ENCODE measurements at regions not wholly inside any gene's neighbourhood (a gene's known extent, or its start where the extent isn't known, plus 50 kb on each side); places are given as distances from the start of the nearest gene placed in this dataset.

GRCh38 chr7:121797657-121798452 lies 75.1 kb upstream of the PTPRZ1 start:
- CTCF ChIA-PET = no interaction called here
- Histone ChIP-seq H3K9me2 (no peaks in the 10 kb centered on the region), H3K36me3 (replicated peaks in 1 of 2; ENCODE audit: control insufficient read depth in 1 of 2, insufficient read depth in 2 of 2, low read length in 1 of 2) (no peaks in the 10 kb centered on the region), H3K9ac (no peak overlapping the region), H3F3A (replicated peaks; ENCODE audit: insufficient read depth) (no peaks in the 10 kb centered on the region), H3K9me3 (no peaks in the 10 kb centered on the region), H4K20me1 (ENCODE audit: insufficient read depth) (no peaks in the 10 kb centered on the region), H3K4me3 (ENCODE audit: low read depth in 2 of 2, low read length in 1 of 2) (no peak overlapping the region), H3K27ac (ENCODE audit: low read depth in 2 of 2, low read length in 1 of 2) (no peak overlapping the region), H3K27me3 (ENCODE audit: insufficient read depth) (no peaks in the 10 kb centered on the region), H3K4me1 (ENCODE audit: control insufficient read depth in 1 of 2, insufficient read depth in 2 of 2, low read depth in 1 of 2, low read length in 1 of 2) (no peaks in the 10 kb centered on the region), H3K79me2 (ENCODE audit: insufficient read depth) (no peaks in the 10 kb centered on the region), H3K4me2 (no peak overlapping the region), H2AFZ (ENCODE audit: low read depth) (no peak overlapping the region)
- POLR2A ChIA-PET = no interaction called here
- no peak for DNase-seq
- TF ChIP-seq ELF1 (IDR thresholded peaks at IDR 0.05) = no peak
- TF ChIP-seq TAF1 (IDR thresholded peaks at IDR 0.05; ENCODE audit: borderline replicate concordance, low read depth, low read length) = no peak
- no peak for TF ChIP-seq TCF12 (IDR thresholded peaks at IDR 0.05)
- no peak for TF ChIP-seq SIN3A (IDR thresholded peaks at IDR 0.05; ENCODE audit: borderline replicate concordance, low read depth, low read length)
- no peak for TF ChIP-seq EZH2phosphoT487 (IDR thresholded peaks at IDR 0.05; ENCODE audit: borderline replicate concordance, low read depth)
- no peak for TF ChIP-seq FOSL2 (IDR thresholded peaks at IDR 0.05; ENCODE audit: borderline replicate concordance, low read depth)
- TF ChIP-seq SMC3 (IDR thresholded peaks at IDR 0.05; ENCODE audit: low read depth, low read length) = no peak
- no peak for TF ChIP-seq POLR2AphosphoS5 (IDR thresholded peaks at IDR 0.05; ENCODE audit: low read depth, low read length)
- TF ChIP-seq TEAD4 (IDR thresholded peaks at IDR 0.05; ENCODE audit: borderline replicate concordance, insufficient read depth) = no peak
- no peak for TF ChIP-seq FOXM1 (IDR thresholded peaks at IDR 0.05; ENCODE audit: low read depth)
- TF ChIP-seq MAX (IDR thresholded peaks at IDR 0.05; ENCODE audit: low read depth) = no peak
- no peak for TF ChIP-seq IRF3 (IDR thresholded peaks at IDR 0.05; ENCODE audit: low read depth, low read length)
- WGBS (ENCODE audit: low lambda C conversion rate) = 8% methylated on average over 6 of the region's 6 CpGs

GRCh38 chr7:121796936-121797656 lies 75.9 kb upstream of the PTPRZ1 start:
- no peaks in the 10 kb centered on the region for H3F3A ChIP-seq (replicated peaks; ENCODE audit: insufficient read depth)
- no peaks in the 10 kb centered on the region for H3K9me2 ChIP-seq
- POLR2A ChIA-PET = no interaction called here
- no peak overlapping the region for H3K27ac ChIP-seq (ENCODE audit: low read depth in 2 of 2, low read length in 1 of 2)
- CTCF ChIA-PET = no interaction called here
- no peak overlapping the region for H2AFZ ChIP-seq (ENCODE audit: low read depth)
- no peaks in the 10 kb centered on the region for H3K79me2 ChIP-seq (ENCODE audit: insufficient read depth)
- H3K4me3 ChIP-seq (ENCODE audit: low read depth in 2 of 2, low read length in 1 of 2) = no peak overlapping the region
- H3K9ac ChIP-seq = no peak overlapping the region
- H3K9me3 ChIP-seq = no peaks in the 10 kb centered on the region
- no peaks in the 10 kb centered on the region for H4K20me1 ChIP-seq (ENCODE audit: insufficient read depth)
- no peaks in the 10 kb centered on the region for H3K4me1 ChIP-seq (ENCODE audit: control insufficient read depth in 1 of 2, insufficient read depth in 2 of 2, low read depth in 1 of 2, low read length in 1 of 2)
- TF ChIP-seq USF1 (IDR thresholded peaks at IDR 0.05; ENCODE audit: borderline replicate concordance, low read depth) (no peak), TEAD4 (IDR thresholded peaks at IDR 0.05; ENCODE audit: borderline replicate concordance, insufficient read depth) (no peak), MAX (IDR thresholded peaks at IDR 0.05; ENCODE audit: low read depth) (no peak), SIN3A (IDR thresholded peaks at IDR 0.05; ENCODE audit: borderline replicate concordance, low read depth, low read length) (no peak), EZH2phosphoT487 (IDR thresholded peaks at IDR 0.05; ENCODE audit: borderline replicate concordance, low read depth) (no peak), IRF3 (IDR thresholded peaks at IDR 0.05; ENCODE audit: low read depth, low read length) (no peak), JUND (IDR thresholded peaks at IDR 0.05) (no peak)
- WGBS (ENCODE audit: low lambda C conversion rate) = under 1% methylated on average over 7 of the region's 7 CpGs
- no peaks in the 10 kb centered on the region for H3K36me3 ChIP-seq (replicated peaks in 1 of 2; ENCODE audit: control insufficient read depth in 1 of 2, insufficient read depth in 2 of 2, low read length in 1 of 2)
- DNase-seq = no peak
- H3K27me3 ChIP-seq (ENCODE audit: insufficient read depth) = no peaks in the 10 kb centered on the region
- H3K4me2 ChIP-seq = no peak overlapping the region

All from SK-N-SH (cell line).